SK-N-SH treated with all-trans-retinoic acid at 6 μM for 48 hours (cell line): ENCODE measurements at regions not wholly inside any gene's neighbourhood (a gene's known extent, or its start where the extent isn't known, plus 50 kb on each side); places are given as distances from the start of the nearest gene placed in this dataset.

Source experiments
- ARNTL ChIP-seq: fragments of 450-650 bp; formaldehyde crosslinking; IDR thresholded peaks from 2 replicates; pipeline ENCODE4 v1.5.0; 2020; ENCODE audit warnings: low read depth, mild to moderate bottlenecking, moderate library complexity, borderline replicate concordance
- PATZ1 ChIP-seq: fragments of 250-450 bp; sonication (Bioruptor Pico); IDR thresholded peaks from 2 replicates; pipeline ENCODE4 v1.8.0; 2020; ENCODE audit warnings: mild to moderate bottlenecking, moderate library complexity, borderline replicate concordance
- TCF4 ChIP-seq: fragments of 250-450 bp; sonication (Bioruptor Pico); IDR thresholded peaks from 2 replicates; pipeline ENCODE4 v1.8.0; 2021; ENCODE audit warnings: mild to moderate bottlenecking, moderate library complexity, borderline replicate concordance

- TF ChIP-seq ARNTL (CRISPR knock-in tag): no peak
- TF ChIP-seq PATZ1 (CRISPR knock-in tag): no peak
- TF ChIP-seq TCF4 (CRISPR knock-in tag): no peak
Measured at GRCh38 chr18:10269261-10269660, 185.2 kb upstream of the APCDD1 start.
